OCI-LY1 (cell line): ENCODE measurements at regions not wholly inside any gene's neighbourhood (a gene's known extent, or its start where the extent isn't known, plus 50 kb on each side); places are given as distances from the start of the nearest gene placed in this dataset.

Experiments
- CTCF ChIP-seq: fragments of 200-600 bp; sonication (generic), shearing (Covaris generic); IDR thresholded peaks from 2 replicates; pipeline ENCODE4 v1.5.1; 2017; ENCODE audit warnings: mild to moderate bottlenecking, antibody characterized with exemption, low read length, moderate library complexity, mixed read lengths
- EZH2 ChIP-seq: fragments of 200-600 bp; sonication (generic), shearing (Covaris generic); IDR thresholded peaks from 2 replicates; pipeline ENCODE4 v1.8.0; 2017; ENCODE audit warnings: borderline replicate concordance, mixed run types, mild to moderate bottlenecking, antibody characterized with exemption, low read length, moderate library complexity, mixed read lengths

GRCh38 chr5:44511596-44511995 is 122.4 kb upstream of the FGF10 start:
- TF ChIP-seq CTCF: no peak
- TF ChIP-seq EZH2: no peak
